ENCODE measurements at regions not wholly inside any gene's neighbourhood (a gene's known extent, or its start where the extent isn't known, plus 50 kb on each side); places are given as distances from the start of the nearest gene placed in this dataset.

- DNase-seq (ENCODE audit: low spot score), result no peak
Measured at GRCh38 chr1:30034105-30034626, 689.2 kb downstream of the MATN1 start.

GRCh38 chr1:30033256-30034104 lies 689.9 kb downstream of the MATN1 start:
- DNase-seq (ENCODE audit: low spot score), result no peak

- DNase-seq (ENCODE audit: low spot score), result no peak
Measured at GRCh38 chr1:30032302-30032701, 691.1 kb downstream of the MATN1 start.

GRCh38 chr1:30029677-30030076 lies 693.7 kb downstream of the MATN1 start:
- no peak for DNase-seq (ENCODE audit: low spot score)

- DNase-seq (ENCODE audit: low spot score), result no peak
Measured at GRCh38 chr1:30028939-30029338, 694.4 kb downstream of the MATN1 start.

- no peak for DNase-seq (ENCODE audit: low spot score)
Measured at GRCh38 chr1:30028283-30028682, 695.1 kb downstream of the MATN1 start.

- no peak for DNase-seq (ENCODE audit: low spot score)
Measured at GRCh38 chr1:30027247-30027646, 696.1 kb downstream of the MATN1 start.

- no peak for DNase-seq (ENCODE audit: low spot score)
Measured at GRCh38 chr1:30024411-30025195, 698.8 kb downstream of the MATN1 start.

GRCh38 chr1:30023339-30024022 lies 699.9 kb downstream of the MATN1 start:
- DNase-seq (ENCODE audit: low spot score), result no peak

- DNase-seq (ENCODE audit: low spot score), result no peak
Measured at GRCh38 chr1:30014031-30014430, 709.4 kb downstream of the MATN1 start.

- no peak for DNase-seq (ENCODE audit: low spot score)
Measured at GRCh38 chr1:30012455-30013440, 710.6 kb downstream of the MATN1 start.

GRCh38 chr1:30011970-30012369 lies 711.4 kb downstream of the MATN1 start:
- no peak for DNase-seq (ENCODE audit: low spot score)

GRCh38 chr1:30010506-30011106 lies 712.8 kb downstream of the MATN1 start:
- DNase-seq (ENCODE audit: low spot score), result no peak

GRCh38 chr1:30009720-30010119 lies 713.7 kb downstream of the MATN1 start:
- no peak for DNase-seq (ENCODE audit: low spot score)

GRCh38 chr1:30008998-30009657 lies 714.3 kb downstream of the MATN1 start:
- DNase-seq (ENCODE audit: low spot score), result no peak

- no peak for DNase-seq (ENCODE audit: low spot score)
Measured at GRCh38 chr1:30008372-30008997, 714.9 kb downstream of the MATN1 start.

GRCh38 chr1:30005972-30006619 lies 717.3 kb downstream of the MATN1 start:
- no peak for DNase-seq (ENCODE audit: low spot score)

- DNase-seq (ENCODE audit: low spot score), result no peak
Measured at GRCh38 chr1:30001732-30002039, 721.7 kb downstream of the MATN1 start.

- no peak for DNase-seq (ENCODE audit: low spot score)
Measured at GRCh38 chr1:30001011-30001731, 722.2 kb downstream of the MATN1 start.

Measured in AG08395 (cell line).